ENCODE measurements at regions not wholly inside any gene's neighbourhood (a gene's known extent, or its start where the extent isn't known, plus 50 kb on each side); places are given as distances from the start of the nearest gene placed in this dataset.

GRCh38 chr14:87809261-87809660 lies 183.7 kb downstream of the GALC start:
- no peak overlapping the region for H2AFZ ChIP-seq
- no peaks in the 10 kb centered on the region for H3K27me3 ChIP-seq (ENCODE audit: insufficient read depth)
- H3K27ac Mint-ChIP-seq, result no peak overlapping the region
- peaks cover 3% of the 10 kb centered on the region; the same call in 2 of the 3 replicates for H3K4me1 Mint-ChIP-seq
- ATAC-seq (no peak), DNase-seq (ENCODE audit: low spot score) (no peak)
- TF ChIP-seq EZH2 (IDR thresholded peaks at IDR 0.05; ENCODE audit: low read depth, unreplicated experiment), result no peak
- TF ChIP-seq CREB1 (CRISPR knock-in tag; IDR thresholded peaks at IDR 0.05; ENCODE audit: low read depth), result no peak
- no peak for TF ChIP-seq JUNB (IDR thresholded peaks at IDR 0.05; ENCODE audit: unreplicated experiment)
- no peaks in the 10 kb centered on the region for H3K79me2 ChIP-seq (replicated peaks; ENCODE audit: insufficient read depth)
- H3K4me2 ChIP-seq, result no peak overlapping the region
- no peak overlapping the region for H3K4me3 ChIP-seq
- H3K4me1 ChIP-seq (ENCODE audit: insufficient read depth), result no peaks in the 10 kb centered on the region; the same call in 1 of the 2 replicates
- no peak overlapping the region for H3K4me3 Mint-ChIP-seq
- H4K20me1 ChIP-seq (replicated peaks; ENCODE audit: insufficient read depth), result no peaks in the 10 kb centered on the region
- peaks cover 2% of the 10 kb centered on the region for H3K27me3 Mint-ChIP-seq (ENCODE audit: insufficient read depth, low read depth, poor library complexity)
- H3K9me3 Mint-ChIP-seq, result peaks cover 7% of the 10 kb centered on the region; the same call in 2 of the 3 replicates
- H3K27ac ChIP-seq (ENCODE audit: low read depth), result no peak overlapping the region
- H3K9me2 ChIP-seq (ENCODE audit: insufficient read depth), result peaks cover 12% of the 10 kb centered on the region; the same call in 1 of the 2 replicates
- no peaks in the 10 kb centered on the region for H3F3A ChIP-seq (replicated peaks; ENCODE audit: low read depth)
- H3K36me3 Mint-ChIP-seq (ENCODE audit: low read depth), result no peaks in the 10 kb centered on the region; the same call in 2 of the 3 replicates
- H3K36me3 ChIP-seq (ENCODE audit: insufficient read depth), result no peaks in the 10 kb centered on the region

- Histone ChIP-seq H3K36me3 (ENCODE audit: insufficient read depth) (no peaks in the 10 kb centered on the region), H3K4me2 (no peak overlapping the region), H4K20me1 (replicated peaks; ENCODE audit: insufficient read depth) (no peaks in the 10 kb centered on the region), H3K4me3 (no peak overlapping the region), H3K79me2 (replicated peaks; ENCODE audit: insufficient read depth) (no peaks in the 10 kb centered on the region), H3K27ac (ENCODE audit: low read depth) (no peak overlapping the region), H3K4me1 (ENCODE audit: insufficient read depth) (no peaks in the 10 kb centered on the region), H3F3A (replicated peaks; ENCODE audit: low read depth) (no peaks in the 10 kb centered on the region), H2AFZ (0 out of 2 replicates have a peak overlapping the region, but pooled peaks have one; percentile 14), H3K9me2 (ENCODE audit: insufficient read depth) (peaks cover 12% of the 10 kb centered on the region; the same call in 1 of the 2 replicates), H3K27me3 (ENCODE audit: insufficient read depth) (no peaks in the 10 kb centered on the region)
- ATAC-seq (peak; percentile 96), DNase-seq (ENCODE audit: low spot score) (peak; percentile 76)
- Mint-ChIP-seq H3K4me3 (no peak overlapping the region), H3K27ac (no peak overlapping the region), H3K9me3 (peaks cover 13% of the 10 kb centered on the region), H3K4me1 (no peaks in the 10 kb centered on the region), H3K36me3 (ENCODE audit: low read depth) (no peaks in the 10 kb centered on the region; the same call in 2 of the 3 replicates), H3K27me3 (ENCODE audit: insufficient read depth, low read depth, poor library complexity) (peaks cover 2% of the 10 kb centered on the region)
- TF ChIP-seq CTCF (conservative IDR thresholded peaks at IDR 0.05; ENCODE audit: low read depth in 2 of 2) (peak; percentile 81 to 88), POLR2AphosphoS5 (IDR thresholded peaks at IDR 0.05; ENCODE audit: low read depth) (no peak), CREB1 (CRISPR knock-in tag; IDR thresholded peaks at IDR 0.05; ENCODE audit: low read depth) (0 out of 2 replicates have a peak, but pooled peaks have one; percentile 18)
Observed at GRCh38 chr14:87805315-87805723, 187.7 kb downstream of the GALC start.

- no peak overlapping the region for H3K27ac Mint-ChIP-seq
- no peak overlapping the region for H2AFZ ChIP-seq
- H3K79me2 ChIP-seq (replicated peaks; ENCODE audit: insufficient read depth), result no peaks in the 10 kb centered on the region
- no peaks in the 10 kb centered on the region for H3K36me3 ChIP-seq (ENCODE audit: insufficient read depth)
- H3K27me3 Mint-ChIP-seq (ENCODE audit: insufficient read depth, low read depth, poor library complexity), result no peaks in the 10 kb centered on the region
- no peak overlapping the region for H3K4me3 Mint-ChIP-seq
- DNase-seq (ENCODE audit: low spot score) (no peak), ATAC-seq (no peak)
- H3K9me3 Mint-ChIP-seq, result peaks cover 13% of the 10 kb centered on the region
- H3F3A ChIP-seq (replicated peaks; ENCODE audit: low read depth), result no peaks in the 10 kb centered on the region
- no peak overlapping the region for H3K4me3 ChIP-seq
- H4K20me1 ChIP-seq (replicated peaks; ENCODE audit: insufficient read depth), result no peaks in the 10 kb centered on the region
- no peaks in the 10 kb centered on the region; the same call in 2 of the 3 replicates for H3K36me3 Mint-ChIP-seq (ENCODE audit: low read depth)
- no peak overlapping the region for H3K4me2 ChIP-seq
- TF ChIP-seq ZNF331 (CRISPR knock-in tag; IDR thresholded peaks at IDR 0.05; ENCODE audit: low read depth), result no peak
- TF ChIP-seq CREB1 (CRISPR knock-in tag; IDR thresholded peaks at IDR 0.05; ENCODE audit: low read depth), result no peak
- peaks cover 17% of the 10 kb centered on the region for H3K4me1 Mint-ChIP-seq
- no peak overlapping the region for H3K27ac ChIP-seq (ENCODE audit: low read depth)
- H3K27me3 ChIP-seq (ENCODE audit: insufficient read depth), result no peaks in the 10 kb centered on the region
- H3K4me1 ChIP-seq (ENCODE audit: insufficient read depth), result peaks cover 15% of the 10 kb centered on the region
- no peaks in the 10 kb centered on the region for H3K9me2 ChIP-seq (ENCODE audit: insufficient read depth)
Observed at GRCh38 chr14:87800216-87800615, 192.8 kb downstream of the GALC start.

All from GM23338 (cell line).